OCI-LY1 (cell line): ENCODE measurements at regions not wholly inside any gene's neighbourhood (a gene's known extent, or its start where the extent isn't known, plus 50 kb on each side); places are given as distances from the start of the nearest gene placed in this dataset.
A peak's percentile ranks its signal among the peaks of the same experiment; 100 is the strongest.

Source experiments
- H2AFZ ChIP-seq: fragments of 200-600 bp; sonication (generic), shearing (Covaris generic); 2 replicates; pipeline ENCODE4 v1.6.0; 2014; ENCODE audit warnings: antibody characterized with exemption, mild to moderate bottlenecking, low read length
- H3F3A ChIP-seq: fragments of 200-600 bp; sonication (generic), shearing (Covaris generic); 2 replicates; pipeline ENCODE4 v1.6.0; 2014; ENCODE audit warnings: mild to moderate bottlenecking, antibody characterized with exemption, low read length, moderate library complexity; ENCODE audit not compliant: insufficient read depth
- H3K27ac ChIP-seq: fragments of 200-600 bp; sonication (generic); 2 replicates; pipeline ENCODE4 v1.5.1; 2014; ENCODE audit warnings: low read length, mixed run types, mild to moderate bottlenecking, low read depth; ENCODE audit not compliant: poor library complexity, severe bottlenecking
- H3K27me3 ChIP-seq: fragments of 200-600 bp; sonication (generic); 2 replicates; pipeline ENCODE4 v1.6.0; 2014; ENCODE audit warnings: antibody characterized with exemption, mild to moderate bottlenecking, low read length, moderate library complexity; ENCODE audit not compliant: insufficient read depth
- H3K36me3 ChIP-seq: fragments of 200-600 bp; sonication (generic); 2 replicates; pipeline ENCODE4 v1.6.1; 2014; ENCODE audit warnings: mild to moderate bottlenecking, antibody characterized with exemption, low read length, moderate library complexity, mixed read lengths; ENCODE audit not compliant: insufficient read depth
- H3K4me1 ChIP-seq: fragments of 200-600 bp; sonication (generic); 2 replicates; pipeline ENCODE4 v1.5.1; 2014; ENCODE audit warnings: mild to moderate bottlenecking, low read length, moderate library complexity; ENCODE audit not compliant: insufficient read depth, severe bottlenecking
- H3K4me2 ChIP-seq: fragments of 200-600 bp; sonication (generic), shearing (Covaris generic); 2 replicates; pipeline ENCODE4 v1.6.1; 2014; ENCODE audit warnings: low read length
- H3K4me3 ChIP-seq: fragments of 200-600 bp; sonication (generic); 2 replicates; pipeline ENCODE4 v1.5.1; 2014; ENCODE audit warnings: low read length, low read depth, mild to moderate bottlenecking, mixed read lengths; ENCODE audit not compliant: poor library complexity, severe bottlenecking
- H3K79me2 ChIP-seq: fragments of 200-600 bp; shearing (Covaris generic); 2 replicates; pipeline ENCODE4 v1.6.1; 2016; ENCODE audit warnings: mixed run types, low read length, mixed read lengths; ENCODE audit not compliant: insufficient read depth
- H3K9ac ChIP-seq: fragments of 200-600 bp; sonication (generic), shearing (Covaris generic); 2 replicates; pipeline ENCODE4 v1.6.1; 2014; ENCODE audit warnings: mild to moderate bottlenecking, low read length, mixed read lengths
- H3K9me2 ChIP-seq: fragments of 200-600 bp; sonication (generic), shearing (Covaris generic); 2 replicates; pipeline ENCODE4 v1.6.1; 2014; ENCODE audit warnings: low read depth, mild to moderate bottlenecking, low read length, mixed read lengths
- H3K9me3 ChIP-seq: fragments of 200-600 bp; shearing (Covaris generic); 2 replicates; pipeline ENCODE4 v1.6.1; 2014; ENCODE audit warnings: low read length, mixed read lengths
- H4K20me1 ChIP-seq: fragments of 200-600 bp; sonication (generic), shearing (Covaris generic); 2 replicates; pipeline ENCODE4 v1.6.0; 2016; ENCODE audit warnings: mild to moderate bottlenecking, low read length; ENCODE audit not compliant: insufficient read depth
- EZH2 ChIP-seq: fragments of 200-600 bp; sonication (generic), shearing (Covaris generic); IDR thresholded peaks from 2 replicates; pipeline ENCODE4 v1.8.0; 2017; ENCODE audit warnings: borderline replicate concordance, mixed run types, mild to moderate bottlenecking, antibody characterized with exemption, low read length, moderate library complexity, mixed read lengths
- TF ChIP-seq, protein P1 (sequence below): fragments of 200-600 bp; sonication (generic), shearing (Covaris generic); IDR thresholded peaks from 2 replicates; pipeline ENCODE4 v1.5.1; 2017; ENCODE audit warnings: mild to moderate bottlenecking, antibody characterized with exemption, low read length, moderate library complexity, mixed read lengths

DNA sequence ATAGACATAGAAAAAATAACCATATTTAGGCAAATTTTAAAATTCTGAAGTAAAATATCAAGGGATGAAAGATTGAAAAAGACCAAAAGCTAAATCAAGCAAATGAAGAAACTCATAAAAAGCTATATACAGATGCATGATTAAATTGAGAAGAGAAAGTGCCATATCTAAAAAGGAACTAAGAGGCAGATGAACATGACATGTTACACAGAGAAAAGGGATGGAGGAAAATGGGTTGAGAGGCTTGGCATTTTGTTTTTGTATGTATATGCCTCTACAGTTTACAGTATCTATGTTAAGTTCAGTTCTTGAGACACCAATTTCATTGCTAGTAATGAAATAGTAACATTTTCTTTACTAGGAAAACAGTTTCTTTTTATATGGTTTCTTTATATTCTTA, 1507.4 kb upstream of the SPRY2 start:
- Histone ChIP-seq H3K4me1 (no peaks in the 10 kb centered on the region), H2AFZ (no peak overlapping the region), H3K79me2 (no peaks in the 10 kb centered on the region), H3K9me3 (no peaks in the 10 kb centered on the region), H3K4me3 (no peak overlapping the region), H3K9me2 (no peaks in the 10 kb centered on the region), H3F3A (no peaks in the 10 kb centered on the region), H3K36me3 (no peaks in the 10 kb centered on the region), H4K20me1 (no peaks in the 10 kb centered on the region), H3K27me3 (no peaks in the 10 kb centered on the region), H3K4me2 (no peak overlapping the region), H3K27ac (no peak overlapping the region), H3K9ac (no peak overlapping the region)
- TF ChIP-seq, protein P1, sequence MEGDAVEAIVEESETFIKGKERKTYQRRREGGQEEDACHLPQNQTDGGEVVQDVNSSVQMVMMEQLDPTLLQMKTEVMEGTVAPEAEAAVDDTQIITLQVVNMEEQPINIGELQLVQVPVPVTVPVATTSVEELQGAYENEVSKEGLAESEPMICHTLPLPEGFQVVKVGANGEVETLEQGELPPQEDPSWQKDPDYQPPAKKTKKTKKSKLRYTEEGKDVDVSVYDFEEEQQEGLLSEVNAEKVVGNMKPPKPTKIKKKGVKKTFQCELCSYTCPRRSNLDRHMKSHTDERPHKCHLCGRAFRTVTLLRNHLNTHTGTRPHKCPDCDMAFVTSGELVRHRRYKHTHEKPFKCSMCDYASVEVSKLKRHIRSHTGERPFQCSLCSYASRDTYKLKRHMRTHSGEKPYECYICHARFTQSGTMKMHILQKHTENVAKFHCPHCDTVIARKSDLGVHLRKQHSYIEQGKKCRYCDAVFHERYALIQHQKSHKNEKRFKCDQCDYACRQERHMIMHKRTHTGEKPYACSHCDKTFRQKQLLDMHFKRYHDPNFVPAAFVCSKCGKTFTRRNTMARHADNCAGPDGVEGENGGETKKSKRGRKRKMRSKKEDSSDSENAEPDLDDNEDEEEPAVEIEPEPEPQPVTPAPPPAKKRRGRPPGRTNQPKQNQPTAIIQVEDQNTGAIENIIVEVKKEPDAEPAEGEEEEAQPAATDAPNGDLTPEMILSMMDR: no peak
- no peak for TF ChIP-seq EZH2

DNA sequence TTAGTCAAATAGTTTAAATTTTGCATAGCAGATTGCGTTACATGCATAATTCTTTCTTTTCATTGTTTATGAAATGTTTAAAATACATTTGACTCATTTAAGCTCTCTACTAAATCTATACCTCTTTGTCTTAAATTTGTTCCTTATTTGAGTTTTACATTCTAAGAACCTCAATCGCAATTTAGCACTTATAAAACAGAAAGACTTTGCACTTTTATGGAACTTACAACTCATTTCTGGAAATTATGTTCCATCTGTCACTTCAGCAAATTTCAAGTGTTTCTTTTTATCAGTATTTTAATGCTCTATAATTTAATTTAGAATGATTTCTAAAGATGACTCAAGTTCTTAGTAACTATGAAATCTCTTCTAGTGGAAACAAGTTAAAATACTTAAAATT, 1505.8 kb upstream of the SPRY2 start:
- Histone ChIP-seq H3K36me3 (no peaks in the 10 kb centered on the region), H3K9me3 (no peaks in the 10 kb centered on the region), H3K27me3 (no peaks in the 10 kb centered on the region), H4K20me1 (no peaks in the 10 kb centered on the region), H3F3A (no peaks in the 10 kb centered on the region), H3K27ac (no peak overlapping the region), H3K9me2 (no peaks in the 10 kb centered on the region), H3K9ac (no peak overlapping the region), H2AFZ (0 out of 2 replicates have a peak overlapping the region, but pooled peaks have one; percentile 53), H3K79me2 (no peaks in the 10 kb centered on the region), H3K4me3 (no peak overlapping the region), H3K4me1 (no peaks in the 10 kb centered on the region), H3K4me2 (no peak overlapping the region)
- TF ChIP-seq, protein P1: no peak
- no peak for TF ChIP-seq EZH2

DNA sequence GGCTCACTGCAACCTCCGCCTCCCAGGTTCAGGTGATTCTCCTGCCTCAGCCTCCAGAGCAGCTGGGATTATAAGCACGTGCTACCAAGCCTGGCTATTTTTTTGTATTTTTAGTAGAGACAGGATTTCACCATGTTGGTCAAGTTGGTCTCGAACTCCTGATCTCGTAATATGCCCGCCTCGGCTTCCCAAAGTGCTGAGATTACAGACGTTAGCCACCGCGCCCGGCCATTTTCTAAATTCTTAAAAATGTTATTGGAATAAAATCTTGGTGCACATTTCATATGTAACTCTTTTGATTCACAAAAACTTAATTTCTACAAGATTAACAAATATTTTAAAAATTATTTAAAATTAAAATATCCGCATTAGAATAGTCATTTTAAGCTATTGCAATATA, 1480.3 kb upstream of the SPRY2 start:
- Histone ChIP-seq H3K9ac (no peak overlapping the region), H3K4me1 (no peaks in the 10 kb centered on the region), H3F3A (no peaks in the 10 kb centered on the region), H4K20me1 (no peaks in the 10 kb centered on the region), H3K36me3 (no peaks in the 10 kb centered on the region), H3K79me2 (no peaks in the 10 kb centered on the region), H3K27ac (no peak overlapping the region), H3K9me3 (no peaks in the 10 kb centered on the region), H3K4me2 (no peak overlapping the region), H3K9me2 (no peaks in the 10 kb centered on the region), H3K27me3 (no peaks in the 10 kb centered on the region), H3K4me3 (no peak overlapping the region), H2AFZ (no peak overlapping the region)
- TF ChIP-seq EZH2: no peak
- TF ChIP-seq, protein P1: no peak
